Loucy (cell line): ENCODE measurements at regions not wholly inside any gene's neighbourhood (a gene's known extent, or its start where the extent isn't known, plus 50 kb on each side); places are given as distances from the start of the nearest gene placed in this dataset.

Experiments used
- H2AFZ ChIP-seq: fragments of 200-600 bp; sonication (generic); 2 replicates; pipeline ENCODE4 v1.6.0; 2016; ENCODE audit warnings: antibody characterized with exemption, mild to moderate bottlenecking, low read length, moderate library complexity
- H3F3A ChIP-seq: fragments of 200-600 bp; 2 replicates; pipeline ENCODE4 v1.6.0; 2016; ENCODE audit warnings: antibody characterized with exemption, low read depth, mild to moderate bottlenecking
- H3K27me3 ChIP-seq: fragments of 200-600 bp; sonication (generic); 2 replicates; pipeline ENCODE4 v1.6.1; 2014; ENCODE audit warnings: low read length, mild to moderate bottlenecking; ENCODE audit not compliant: insufficient read depth, poor library complexity, severe bottlenecking
- H3K36me3 ChIP-seq: fragments of 200-600 bp; sonication (generic); 2 replicates; pipeline ENCODE4 v1.6.1; 2016; ENCODE audit warnings: low read length; ENCODE audit not compliant: insufficient read depth
- H3K4me1 ChIP-seq: fragments of 200-600 bp; sonication (generic); 2 replicates; pipeline ENCODE4 v1.5.1; 2014; ENCODE audit warnings: low read length, mild to moderate bottlenecking; ENCODE audit not compliant: insufficient read depth, poor library complexity, severe bottlenecking
- H3K4me2 ChIP-seq: fragments of 200-600 bp; sonication (generic); 2 replicates; pipeline ENCODE4 v1.6.0; 2014; ENCODE audit warnings: antibody characterized with exemption, low read length, low read depth, mild to moderate bottlenecking; ENCODE audit not compliant: poor library complexity, severe bottlenecking
- H3K4me3 ChIP-seq: fragments of 200-600 bp; sonication (generic); 2 replicates; pipeline ENCODE4 v1.5.1; 2014; ENCODE audit warnings: low read length, mild to moderate bottlenecking, mixed read lengths; ENCODE audit not compliant: poor library complexity, severe bottlenecking
- H3K79me2 ChIP-seq: fragments of 200-600 bp; sonication (generic); 2 replicates; pipeline ENCODE4 v1.6.1; 2014; ENCODE audit warnings: low read length; ENCODE audit not compliant: insufficient read depth
- H3K9ac ChIP-seq: fragments of 200-600 bp; sonication (generic); 2 replicates; pipeline ENCODE4 v1.6.0; 2014; ENCODE audit warnings: mild to moderate bottlenecking, low read depth, low read length, moderate library complexity; ENCODE audit not compliant: poor library complexity, severe bottlenecking
- H3K9me2 ChIP-seq: fragments of 200-600 bp; sonication (generic); replicated peaks from 2 replicates; pipeline ENCODE4 v1.6.1; 2016; ENCODE audit warnings: low read depth, low read length, mixed read lengths
- H3K9me3 ChIP-seq: fragments of 200-600 bp; sonication (generic); 2 replicates; pipeline ENCODE4 v1.6.1; 2014; ENCODE audit warnings: mild to moderate bottlenecking, antibody characterized with exemption, low read length, low read depth; ENCODE audit not compliant: insufficient read depth
- H4K20me1 ChIP-seq: fragments of 200-600 bp; sonication (generic); 2 replicates; pipeline ENCODE4 v1.6.0; 2014; ENCODE audit warnings: antibody characterized with exemption, low read length, mild to moderate bottlenecking; ENCODE audit not compliant: insufficient read depth, poor library complexity, severe bottlenecking
- CTCF ChIP-seq: fragments of 200-600 bp; sonication (generic); conservative IDR thresholded peaks from 2 replicates; pipeline ENCODE4 v1.5.1; 2014; ENCODE audit warnings: mild to moderate bottlenecking, antibody characterized with exemption, low read length
- EZH2phosphoT487 ChIP-seq: fragments of 200-600 bp; IDR thresholded peaks from 2 replicates; pipeline ENCODE4 v1.6.1; 2018; ENCODE audit warnings: antibody characterized with exemption, mild to moderate bottlenecking, moderate library complexity, borderline replicate concordance

- Histone ChIP-seq H3K9me2 (no peaks in the 10 kb centered on the region), H4K20me1 (no peaks in the 10 kb centered on the region), H3K79me2 (no peaks in the 10 kb centered on the region), H3F3A (no peaks in the 10 kb centered on the region), H2AFZ (no peak overlapping the region), H3K9ac (no peak overlapping the region), H3K9me3 (no peaks in the 10 kb centered on the region), H3K4me2 (no peak overlapping the region), H3K36me3 (no peaks in the 10 kb centered on the region), H3K4me1 (peaks cover 29% of the 10 kb centered on the region), H3K4me3 (no peak overlapping the region), H3K27me3 (no peaks in the 10 kb centered on the region)
- no peak for TF ChIP-seq EZH2phosphoT487
- no peak for TF ChIP-seq CTCF
These were observed 104.0 kb downstream of the SLC25A47 start for GRCh38 chr14:100427166-100427565.

- Histone ChIP-seq H3K9me2 (no peaks in the 10 kb centered on the region), H4K20me1 (no peaks in the 10 kb centered on the region), H3K4me2 (no peak overlapping the region), H3K27me3 (no peaks in the 10 kb centered on the region), H3K79me2 (no peaks in the 10 kb centered on the region), H3K9me3 (no peaks in the 10 kb centered on the region), H3K9ac (no peak overlapping the region), H3K4me1 (peaks cover 21% of the 10 kb centered on the region), H3K4me3 (no peak overlapping the region), H3F3A (no peaks in the 10 kb centered on the region), H2AFZ (no peak overlapping the region), H3K36me3 (no peaks in the 10 kb centered on the region)
- TF ChIP-seq EZH2phosphoT487 = no peak
- TF ChIP-seq CTCF = no peak
These were observed 105.6 kb downstream of the SLC25A47 start for GRCh38 chr14:100428727-100429126.

- Histone ChIP-seq H3K4me3 (no peak overlapping the region), H3K79me2 (no peaks in the 10 kb centered on the region), H3K9me3 (no peaks in the 10 kb centered on the region), H3K4me1 (peaks cover 22% of the 10 kb centered on the region), H2AFZ (no peak overlapping the region), H3K9ac (no peak overlapping the region), H3K36me3 (no peaks in the 10 kb centered on the region), H3K4me2 (no peak overlapping the region), H3F3A (no peaks in the 10 kb centered on the region), H3K27me3 (no peaks in the 10 kb centered on the region), H4K20me1 (no peaks in the 10 kb centered on the region), H3K9me2 (no peaks in the 10 kb centered on the region)
- TF ChIP-seq EZH2phosphoT487 = no peak
- no peak for TF ChIP-seq CTCF
These were observed 106.4 kb downstream of the SLC25A47 start for GRCh38 chr14:100429537-100429936.
